GM12878 (cell line): ENCODE measurements at regions not wholly inside any gene's neighbourhood (a gene's known extent, or its start where the extent isn't known, plus 50 kb on each side); places are given as distances from the start of the nearest gene placed in this dataset.

Experiments used
- BACH1 ChIP-seq: fragments of 450-650 bp; IDR thresholded peaks from 2 replicates; pipeline ENCODE4 v1.6.1; 2017; ENCODE audit warnings: mild to moderate bottlenecking, borderline replicate concordance
- BMI1 ChIP-seq: fragments of 450-650 bp; IDR thresholded peaks from 2 replicates; pipeline ENCODE4 v1.6.1; 2016; ENCODE audit warnings: mild to moderate bottlenecking, moderate library complexity, borderline replicate concordance
- CEBPB ChIP-seq, 2 experiments: fragments of 150-350 bp in 1 of 2; IDR thresholded peaks; 2 replicates each; pipeline ENCODE4 v1.6.1; 2012 to 2014; ENCODE audit warnings: low read depth in 2 of 2, low read length in 2 of 2, borderline replicate concordance in 1 of 2, inconsistent platforms in 1 of 2
- CUX1 ChIP-seq: IDR thresholded peaks from 2 replicates; pipeline ENCODE4 v1.6.1; 2012; ENCODE audit warnings: improper control_type of control experiment, low read depth, low read length; ENCODE audit not compliant: insufficient replicate concordance
- E2F4 ChIP-seq: IDR thresholded peaks from 2 replicates; pipeline ENCODE4 v1.6.1; 2012; ENCODE audit warnings: low read depth, low read length, improper control_type of control experiment
- ELK1 ChIP-seq: IDR thresholded peaks from 2 replicates; pipeline ENCODE4 v1.6.1; 2012; ENCODE audit warnings: low read depth, low read length, improper control_type of control experiment
- FOXM1 ChIP-seq: IDR thresholded peaks from 2 replicates; pipeline ENCODE4 v1.6.1; 2012; ENCODE audit warnings: low read depth, mild to moderate bottlenecking, inconsistent platforms, low read length, moderate library complexity
- MEF2A ChIP-seq: IDR thresholded peaks from 2 replicates; pipeline ENCODE4 v1.6.1; 2011; ENCODE audit warnings: low read depth, mild to moderate bottlenecking, low read length, moderate library complexity; ENCODE audit not compliant: insufficient read depth
- MLLT1 ChIP-seq: fragments of 450-650 bp; IDR thresholded peaks from 2 replicates; pipeline ENCODE4 v1.6.1; 2016; ENCODE audit warnings: mild to moderate bottlenecking
- MXI1 ChIP-seq: fragments of 150-350 bp; IDR thresholded peaks from 2 replicates; pipeline ENCODE4 v1.6.1; 2011; ENCODE audit warnings: low read depth, mild to moderate bottlenecking, inconsistent platforms, low read length, improper control_type of control experiment
- NBN ChIP-seq: fragments of 450-650 bp; IDR thresholded peaks from 2 replicates; pipeline ENCODE4 v1.6.1; 2016
- POLR2AphosphoS2 ChIP-seq: IDR thresholded peaks from 2 replicates; pipeline ENCODE4 v1.6.1; 2011; ENCODE audit warnings: low read depth, mild to moderate bottlenecking, low read length, improper control_type of control experiment, moderate library complexity
- RFX5 ChIP-seq: IDR thresholded peaks from 2 replicates; pipeline ENCODE4 v1.6.1; 2011; ENCODE audit warnings: low read depth, low read length, improper control_type of control experiment
- SIX5 ChIP-seq: IDR thresholded peaks from 2 replicates; pipeline ENCODE4 v1.6.1; 2011; ENCODE audit warnings: mild to moderate bottlenecking, low read depth, low read length, moderate library complexity; ENCODE audit not compliant: severe bottlenecking
- SMAD5 ChIP-seq: IDR thresholded peaks from 2 replicates; pipeline ENCODE4 v1.6.1; 2016; ENCODE audit warnings: antibody characterized with exemption, low read depth
- SREBF2 ChIP-seq: IDR thresholded peaks from 2 replicates; pipeline ENCODE4 v1.6.1; 2012; ENCODE audit warnings: mild to moderate bottlenecking, low read length
- TBL1XR1 ChIP-seq: IDR thresholded peaks from 2 replicates; pipeline ENCODE4 v1.6.1; 2012; ENCODE audit warnings: low read depth, low read length, improper control_type of control experiment
- ZNF384 ChIP-seq: IDR thresholded peaks from 2 replicates; pipeline ENCODE4 v1.6.1; 2012; ENCODE audit warnings: low read depth, mild to moderate bottlenecking, low read length, improper control_type of control experiment, borderline replicate concordance
- ZNF622 ChIP-seq: fragments of 450-650 bp; IDR thresholded peaks from 2 replicates; pipeline ENCODE4 v1.6.1; 2017; ENCODE audit warnings: mild to moderate bottlenecking, inconsistent platforms

- TF ChIP-seq CUX1 (no peak), TBL1XR1 (peak; percentile 55; the same call in 1 of the 2 replicates), FOXM1 (peak; percentile 76; the same call in 1 of the 2 replicates), POLR2AphosphoS2 (no peak), SMAD5 (no peak), MXI1 (no peak), ZNF622 (no peak), BMI1 (no peak), SREBF2 (no peak), NBN (no peak), E2F4 (no peak), MEF2A (peak; percentile 79), ZNF384 (no peak), RFX5 (no peak), SIX5 (no peak), BACH1 (no peak), ELK1 (no peak), CEBPB (IDR thresholded peaks at IDR 0.05; ENCODE audit: borderline replicate concordance in 1 of 2, low read depth in 2 of 2, low read length in 2 of 2) (0 out of 4 replicates have a peak, but pooled peaks of 1 of the 2 experiments have one; percentile 39), MLLT1 (no peak)
Observed at GRCh38 chr13:76745261-76746200, 140.7 kb downstream of the KCTD12 start (continued).
